Adrenal gland (tissue), 9 donors: ENCODE measurements at regions not wholly inside any gene's neighbourhood (a gene's known extent, or its start where the extent isn't known, plus 50 kb on each side); places are given as distances from the start of the nearest gene placed in this dataset.

Experiments
- DNase-seq, 7 donors: peaks; one replicate each; pipeline ENCODE4 v3.0.0-alpha.2; 2019 to 2020
- H3K27ac ChIP-seq, 5 donors: fragments of 200-600 bp; sonication (generic) in 4 of 5; 1 replicate in 3 of 5; 2 replicates in 2 of 5; pipeline versions ENCODE4 v1.5.1 to v1.8.0; 2016 to 2020; ENCODE audit warnings: mild to moderate bottlenecking in 1 of 5
- H3K27me3 ChIP-seq: fragments of 200-600 bp; 2 replicates; pipeline ENCODE4 v1.8.0; 2021
- H3K36me3 ChIP-seq, 2 donors: fragments of 200-600 bp; replicated peaks in 1 of 2; 1 replicate in 1 of 2; 2 replicates in 1 of 2; pipeline versions ENCODE4 v1.5.1 to v1.8.0; 2018 to 2022
- H3K4me1 ChIP-seq, 2 donors: fragments of 200-600 bp; replicated peaks in 1 of 2; 1 replicate in 1 of 2; 2 replicates in 1 of 2; pipeline versions ENCODE4 v1.5.1 to v1.8.0; 2018 to 2021
- H3K4me3 ChIP-seq, 4 donors: fragments of 200-600 bp; sonication (generic) in 3 of 4; one replicate each; pipeline ENCODE4 v1.5.1; 2016 to 2018
- H3K9me3 ChIP-seq, 3 donors: fragments of 200-600 bp; sonication (generic) in 1 of 3; replicated peaks in 1 of 3; 1 replicate in 2 of 3; 2 replicates in 1 of 3; pipeline versions ENCODE4 v1.5.1 to v1.8.0; 2016 to 2021
- POLR2A ChIP-seq, 2 donors: fragments of 450-650 bp; IDR thresholded peaks; one replicate each; pipeline ENCODE4 v1.6.1; 2017; ENCODE audit warnings: antibody characterized with exemption in 2 of 2, mild to moderate bottlenecking in 2 of 2, moderate library complexity in 1 of 2
- WGBS, 4 donors: extraction: QIAGEN DNeasy Blood & Tissue Kit in 2 of 4; methylation state at CpG; one replicate each; pipeline versions ENCODE4 v1.1.5 to v1.1.7; 2013 to 2017; 5-methylcytosine and 5-hydroxymethylcytosine counted together
- intact Hi-C, 2 donors: fragments of 100-400 bp; cut with DNase I; formaldehyde crosslinking; loops; one replicate each; pipeline versions ENCODE4 v1.14.1 to v1.15.0; 2022 to 2023
- TF ChIP-seq, protein P1 (sequence below), 6 experiments: fragments of 450-650 bp in 4 of 6; fragments of 200-600 bp in 2 of 6; sonication (generic) in 1 of 6; IDR thresholded peaks; 1 replicate in 5 of 6; 2 replicates in 1 of 6; pipeline versions ENCODE4 v1.5.1 to v1.8.0; 2016 to 2021; ENCODE audit warnings: antibody characterized with exemption in 6 of 6, mild to moderate bottlenecking in 2 of 6, moderate library complexity in 1 of 6
- donor health status: healthy with polysubstance abuse.
- donor health status: Bipolar disorder and iron deficiency.
- donor health status: DM: yes; HTN: yes; CAD: no.
- donor health status: DM: no; HTN: no; CAD: no.
- donor health status: DM: no; HTN: no; CAD: no.

DNA sequence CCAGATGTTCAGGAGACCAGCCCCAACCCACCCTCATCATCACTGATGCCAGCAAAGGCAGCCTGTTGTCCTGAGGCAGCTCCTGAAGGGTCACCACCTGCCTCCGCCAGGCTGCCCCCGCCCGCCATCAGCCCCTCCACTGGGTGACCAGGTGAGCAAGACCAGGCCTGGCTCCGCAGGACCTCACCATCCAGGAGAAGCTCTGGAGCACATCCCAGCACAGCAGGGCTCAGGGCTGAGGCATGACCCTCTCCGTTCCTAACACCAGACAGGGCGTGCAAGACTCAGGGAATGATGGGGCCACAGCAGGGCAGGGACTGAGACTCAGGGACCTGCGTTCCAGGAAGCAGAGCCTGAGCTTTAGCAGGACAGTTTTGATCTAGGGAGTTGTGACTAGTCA lies 218.8 kb upstream of the RAB6C start:
- Histone ChIP-seq H3K9me3 (no peaks in the 10 kb centered on the region), H3K27me3 (peaks cover 4% of the 10 kb centered on the region), H3K4me3 (no peak overlapping the region), H3K4me1 (no peaks in the 10 kb centered on the region), H3K36me3 (no peaks in the 10 kb centered on the region), H3K27ac (no peak overlapping the region)
- no peak for TF ChIP-seq POLR2A (IDR thresholded peaks at IDR 0.05)
- TF ChIP-seq, protein P1, sequence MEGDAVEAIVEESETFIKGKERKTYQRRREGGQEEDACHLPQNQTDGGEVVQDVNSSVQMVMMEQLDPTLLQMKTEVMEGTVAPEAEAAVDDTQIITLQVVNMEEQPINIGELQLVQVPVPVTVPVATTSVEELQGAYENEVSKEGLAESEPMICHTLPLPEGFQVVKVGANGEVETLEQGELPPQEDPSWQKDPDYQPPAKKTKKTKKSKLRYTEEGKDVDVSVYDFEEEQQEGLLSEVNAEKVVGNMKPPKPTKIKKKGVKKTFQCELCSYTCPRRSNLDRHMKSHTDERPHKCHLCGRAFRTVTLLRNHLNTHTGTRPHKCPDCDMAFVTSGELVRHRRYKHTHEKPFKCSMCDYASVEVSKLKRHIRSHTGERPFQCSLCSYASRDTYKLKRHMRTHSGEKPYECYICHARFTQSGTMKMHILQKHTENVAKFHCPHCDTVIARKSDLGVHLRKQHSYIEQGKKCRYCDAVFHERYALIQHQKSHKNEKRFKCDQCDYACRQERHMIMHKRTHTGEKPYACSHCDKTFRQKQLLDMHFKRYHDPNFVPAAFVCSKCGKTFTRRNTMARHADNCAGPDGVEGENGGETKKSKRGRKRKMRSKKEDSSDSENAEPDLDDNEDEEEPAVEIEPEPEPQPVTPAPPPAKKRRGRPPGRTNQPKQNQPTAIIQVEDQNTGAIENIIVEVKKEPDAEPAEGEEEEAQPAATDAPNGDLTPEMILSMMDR (IDR thresholded peaks at IDR 0.05) = no peak
- intact Hi-C loops = no loop called here
- no peak for DNase-seq
- WGBS, 4 donors = 89 to 100% (median 96%) methylated on average over 1 to 7 of the region's 7 CpGs

DNA sequence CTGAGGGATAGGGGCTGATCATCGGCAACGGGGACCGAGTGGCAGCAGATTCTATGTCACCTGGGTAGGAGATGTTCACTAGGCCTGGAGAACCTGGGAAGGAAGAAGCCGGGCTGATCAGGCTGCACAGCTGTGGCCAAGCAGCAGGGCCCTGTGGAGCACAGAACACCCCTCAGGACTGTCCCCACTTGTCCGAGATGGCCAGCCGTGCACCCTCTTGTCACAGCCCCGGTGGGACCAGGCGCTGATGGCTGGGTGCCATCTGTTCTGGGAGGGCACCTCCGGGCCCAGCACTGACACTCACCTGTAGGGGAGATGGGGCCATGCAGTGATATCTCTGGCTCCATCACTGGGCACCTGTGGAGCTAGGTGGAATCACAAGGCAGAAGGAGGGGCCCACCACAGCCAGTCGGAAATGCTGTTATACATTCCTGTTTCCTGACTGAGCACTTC lies 217.9 kb upstream of the RAB6C start:
- no peak for DNase-seq

DNA sequence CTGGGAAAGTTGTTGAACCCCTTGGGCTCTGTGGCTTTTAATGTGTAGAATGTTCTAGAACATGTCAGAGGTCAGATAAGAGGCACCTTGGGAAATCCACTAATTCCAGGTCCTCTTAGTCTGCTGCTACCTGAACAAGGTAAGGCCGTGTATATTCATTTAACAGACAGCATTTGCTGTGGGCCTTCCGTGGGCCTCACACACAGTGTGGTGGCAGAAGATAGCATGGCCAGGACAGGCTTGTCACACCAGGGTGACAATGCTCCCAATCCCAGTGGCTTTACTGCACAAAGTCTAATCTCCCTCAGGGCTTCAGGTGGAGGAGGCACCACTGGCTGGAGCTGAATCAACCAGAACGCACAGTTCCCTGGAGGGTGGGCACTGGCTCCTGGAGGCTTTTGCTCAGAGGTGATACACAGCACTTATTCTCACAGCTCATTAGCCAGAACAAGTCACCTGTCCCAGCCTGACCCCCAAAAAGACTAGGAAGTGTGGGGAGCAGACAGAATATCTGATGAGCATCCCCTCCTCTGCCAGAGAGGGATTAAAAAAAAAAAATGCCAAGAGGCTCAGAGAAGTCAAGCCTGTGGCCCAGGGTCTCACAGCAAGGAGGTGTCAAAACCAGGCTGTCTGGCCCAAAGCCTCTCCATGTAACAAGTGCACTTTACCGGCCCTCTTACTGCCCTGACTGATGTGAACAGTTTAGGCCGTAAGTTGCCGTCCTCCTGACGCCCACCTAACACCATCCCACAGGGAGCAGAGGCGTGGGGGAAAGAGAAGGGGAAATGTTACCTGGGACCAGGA lies 216.9 kb upstream of the RAB6C start:
- TF ChIP-seq POLR2A (IDR thresholded peaks at IDR 0.05) = no peak
- TF ChIP-seq, protein P1 (IDR thresholded peaks at IDR 0.05) = no peak
- Histone ChIP-seq H3K36me3 (no peaks in the 10 kb centered on the region), H3K27me3 (peaks cover 4% of the 10 kb centered on the region), H3K27ac (no peak overlapping the region), H3K4me1 (no peaks in the 10 kb centered on the region), H3K9me3 (no peaks in the 10 kb centered on the region), H3K4me3 (no peak overlapping the region)
- DNase-seq = no peak
- intact Hi-C loops = no loop called here
- WGBS, 4 donors = 79 to 95% (median 83%) methylated on average over 7 to 8 of the region's 8 CpGs

More for the DNA sequence above, 217.9 kb upstream of the RAB6C start:
- TF ChIP-seq POLR2A (IDR thresholded peaks at IDR 0.05) = no peak
- TF ChIP-seq, protein P1 (IDR thresholded peaks at IDR 0.05) = no peak
- H3K4me3 ChIP-seq = no peak overlapping the region
- H3K36me3 ChIP-seq = no peaks in the 10 kb centered on the region
- no peaks in the 10 kb centered on the region for H3K9me3 ChIP-seq
- WGBS, 4 donors = 77 to 94% (median 89%) methylated on average over 7 to 10 of the region's 10 CpGs
- H3K27ac ChIP-seq = no peak overlapping the region
- peaks cover 4% of the 10 kb centered on the region for H3K27me3 ChIP-seq
- intact Hi-C loops = no loop called here
- no peaks in the 10 kb centered on the region for H3K4me1 ChIP-seq

DNA sequence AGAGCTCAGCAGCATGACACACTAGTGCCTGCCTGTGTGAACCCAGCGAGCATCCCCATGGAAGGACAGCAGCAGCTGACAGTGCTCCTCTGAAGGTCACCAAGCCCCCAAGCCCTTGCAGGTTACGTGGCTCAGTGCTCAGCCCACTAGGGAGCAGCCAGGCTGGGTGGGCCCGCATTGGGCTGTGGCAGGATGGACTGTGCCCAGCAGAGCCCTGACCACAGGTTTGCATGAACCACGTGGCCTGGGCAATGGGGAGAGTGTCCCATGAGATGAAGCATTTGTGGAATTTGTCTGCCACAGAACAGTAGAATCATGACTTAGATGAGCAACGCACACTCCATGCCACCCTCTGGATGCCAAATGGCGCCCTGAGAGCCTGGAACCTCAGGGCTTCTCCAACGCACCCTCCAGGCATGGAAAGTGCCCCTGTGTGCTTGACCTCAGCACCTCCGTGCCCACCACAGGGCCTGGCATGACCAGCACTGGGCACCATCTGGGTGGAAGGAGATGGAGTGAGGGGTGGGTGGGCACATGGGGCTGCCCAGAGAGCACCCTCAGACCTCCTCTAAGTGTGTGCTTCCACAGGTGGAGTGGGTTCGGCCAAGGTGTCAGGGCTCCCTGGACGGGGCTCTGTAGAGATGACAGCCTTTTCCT lies 216.1 kb upstream of the RAB6C start:
- no peak for TF ChIP-seq POLR2A (IDR thresholded peaks at IDR 0.05)
- TF ChIP-seq, protein P1 (IDR thresholded peaks at IDR 0.05) = no peak
- Histone ChIP-seq H3K4me1 (no peaks in the 10 kb centered on the region), H3K4me3 (no peak overlapping the region), H3K27me3 (peaks cover 4% of the 10 kb centered on the region), H3K9me3 (no peaks in the 10 kb centered on the region), H3K36me3 (no peaks in the 10 kb centered on the region), H3K27ac (no peak overlapping the region)
- intact Hi-C loops = no loop called here
- DNase-seq = no peak
- 80 to 87% (median 86%) methylated on average over 7 to 10 of the region's 10 CpGs for WGBS, 4 donors
